ENCODE measurements at regions not wholly inside any gene's neighbourhood (a gene's known extent, or its start where the extent isn't known, plus 50 kb on each side); places are given as distances from the start of the nearest gene placed in this dataset.

- DNase-seq = no peak
Observed at GRCh38 chr4:38189445-38189844, 229.2 kb downstream of the PTTG2 start.

- DNase-seq = no peak
Observed at GRCh38 chr4:38190717-38191178, 230.6 kb downstream of the PTTG2 start.

- DNase-seq = no peak
Observed at GRCh38 chr4:38192516-38192915, 232.3 kb downstream of the PTTG2 start.

GRCh38 chr4:38193236-38193863 lies 233.2 kb downstream of the PTTG2 start:
- DNase-seq = no peak

GRCh38 chr4:38194047-38194602 lies 233.9 kb downstream of the PTTG2 start:
- no peak for DNase-seq

GRCh38 chr4:38195486-38195885 lies 235.3 kb downstream of the PTTG2 start:
- no peak for DNase-seq

- DNase-seq = no peak
Observed at GRCh38 chr4:38195911-38196310, 235.7 kb downstream of the PTTG2 start.

GRCh38 chr4:38202242-38202641 lies 242.0 kb downstream of the PTTG2 start:
- no peak for DNase-seq

GRCh38 chr4:38203609-38204008 lies 243.4 kb downstream of the PTTG2 start:
- no peak for DNase-seq

GRCh38 chr4:38204339-38205035 lies 244.3 kb downstream of the PTTG2 start:
- DNase-seq = no peak

GRCh38 chr4:38205261-38205660 lies 245.1 kb downstream of the PTTG2 start:
- DNase-seq = no peak

- no peak for DNase-seq
Observed at GRCh38 chr4:38207110-38207457, 246.9 kb downstream of the PTTG2 start.

- DNase-seq = no peak
Observed at GRCh38 chr4:38209654-38210053, 249.5 kb downstream of the PTTG2 start.

GRCh38 chr4:38210396-38211114 lies 250.4 kb downstream of the PTTG2 start:
- DNase-seq = no peak

GRCh38 chr4:38211885-38212284 lies 251.7 kb downstream of the PTTG2 start:
- no peak for DNase-seq

GRCh38 chr4:38213083-38213805 lies 253.0 kb downstream of the PTTG2 start:
- DNase-seq = no peak

GRCh38 chr4:38222892-38223291 lies 262.7 kb downstream of the PTTG2 start:
- DNase-seq = no peak

GRCh38 chr4:38223306-38223705 lies 263.1 kb downstream of the PTTG2 start:
- no peak for DNase-seq

GRCh38 chr4:38223782-38224236 lies 263.6 kb downstream of the PTTG2 start:
- DNase-seq = no peak

- DNase-seq = no peak
Observed at GRCh38 chr4:38224850-38225249, 264.7 kb downstream of the PTTG2 start.

- DNase-seq = no peak
Observed at GRCh38 chr4:38226170-38226569, 266.0 kb downstream of the PTTG2 start.

GRCh38 chr4:38230121-38230801 lies 270.1 kb downstream of the PTTG2 start:
- DNase-seq = no peak
